Ovary (tissue), 7 donors: ENCODE measurements at regions not wholly inside any gene's neighbourhood (a gene's known extent, or its start where the extent isn't known, plus 50 kb on each side); places are given as distances from the start of the nearest gene placed in this dataset.

Experiments used
- DNase-seq, 5 donors: peaks; one replicate each; pipeline ENCODE4 v3.0.0-alpha.2; 2019 to 2020
- H3K27ac ChIP-seq, 2 donors: fragments of 200-600 bp; one replicate each; pipeline versions ENCODE4 v1.5.1 to v1.8.0; 2019 to 2022
- H3K27me3 ChIP-seq: fragments of 200-600 bp; one replicate; pipeline ENCODE4 v1.8.0; 2022
- H3K36me3 ChIP-seq: fragments of 200-600 bp; sonication (generic); one replicate; pipeline ENCODE4 v1.5.1; 2019
- H3K4me1 ChIP-seq: one replicate; pipeline ENCODE4 v1.8.1; 2013; ENCODE audit warnings: mild to moderate bottlenecking, moderate library complexity; ENCODE audit not compliant: insufficient read depth
- H3K4me3 ChIP-seq: fragments of 200-600 bp; sonication (generic); one replicate; pipeline ENCODE4 v1.5.1; 2017
- H3K9me3 ChIP-seq, 2 donors: fragments of 200-600 bp in 1 of 2; sonication (generic) in 1 of 2; one replicate each; pipeline versions ENCODE4 v1.5.1 to v1.8.1; 2013 to 2019; ENCODE audit warnings: mild to moderate bottlenecking in 1 of 2, moderate library complexity in 1 of 2
- CTCF ChIP-seq, 3 donors: fragments of 450-650 bp in 2 of 3; fragments of 200-600 bp in 1 of 3; IDR thresholded peaks; one replicate each; pipeline versions ENCODE4 v1.5.1 to v1.8.0; 2016 to 2022; ENCODE audit warnings: antibody characterized with exemption in 3 of 3, mild to moderate bottlenecking in 1 of 3
- EP300 ChIP-seq: sonication (generic); formaldehyde crosslinking; IDR thresholded peaks from one replicate; pipeline ENCODE4 v1.6.1; 2017; ENCODE audit warnings: antibody characterized with exemption
- POLR2A ChIP-seq: fragments of 450-650 bp; IDR thresholded peaks from one replicate; pipeline ENCODE4 v1.6.1; 2017; ENCODE audit warnings: antibody characterized with exemption, mild to moderate bottlenecking, moderate library complexity
- WGBS, 3 donors: extraction: QIAGEN DNeasy Blood & Tissue Kit in 1 of 3; methylation state at CpG; one replicate each; pipeline versions ENCODE4 v1.1.5 to v1.1.7; 2013 to 2017; 5-methylcytosine and 5-hydroxymethylcytosine counted together
- intact Hi-C, 4 donors: fragments of 100-400 bp; cut with DNase I; formaldehyde crosslinking; loops; one replicate each; pipeline versions ENCODE4 v1.11.0 to v1.15.1; 2022 to 2023
- donor health status: DM: no; HTN: no; CAD: no; lungs with moderate emphysema.
- donor health status: DM: no; HTN: no; CAD: no.
- donor health status: Bipolar disorder and iron deficiency.
- donor health status: DM: no; HTN: no; CAD: no.
- donor health status: DM: yes; HTN: yes; CAD: no.

DNA sequence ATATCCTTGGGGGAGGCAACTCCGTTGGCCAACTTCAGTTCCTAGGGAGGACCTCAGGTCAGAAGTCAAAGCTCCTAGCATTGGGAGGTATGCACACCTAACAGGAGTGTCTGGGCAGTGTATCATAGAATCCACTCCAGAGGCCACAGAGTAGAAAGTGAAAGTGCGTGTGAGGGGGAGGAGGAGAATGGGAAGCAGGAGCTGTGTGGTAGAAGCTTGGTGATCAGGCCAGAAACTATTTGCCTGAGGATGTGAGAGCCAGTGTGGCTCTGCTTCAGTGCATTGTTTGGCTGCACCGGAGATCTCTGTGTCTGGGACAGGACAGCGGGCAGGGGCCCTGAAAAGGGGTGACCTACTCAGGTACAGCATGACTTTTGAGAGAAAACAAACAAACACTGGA is 557.4 kb upstream of the VSTM2A start:
- H3K4me3 ChIP-seq: no peak overlapping the region
- TF ChIP-seq EP300 (no peak), POLR2A (no peak), CTCF (IDR thresholded peaks at IDR 0.05) (no peak)
- DNase-seq: no peak
- H3K36me3 ChIP-seq: no peaks in the 10 kb centered on the region
- no peaks in the 10 kb centered on the region for H3K27me3 ChIP-seq
- no peaks in the 10 kb centered on the region for H3K4me1 ChIP-seq
- WGBS, 3 donors: 66 to 74% (median 67%) methylated on average over 4 of the region's 4 CpGs
- H3K27ac ChIP-seq: no peak overlapping the region
- intact Hi-C loops: no loop called here
- H3K9me3 ChIP-seq: no peaks in the 10 kb centered on the region

DNA sequence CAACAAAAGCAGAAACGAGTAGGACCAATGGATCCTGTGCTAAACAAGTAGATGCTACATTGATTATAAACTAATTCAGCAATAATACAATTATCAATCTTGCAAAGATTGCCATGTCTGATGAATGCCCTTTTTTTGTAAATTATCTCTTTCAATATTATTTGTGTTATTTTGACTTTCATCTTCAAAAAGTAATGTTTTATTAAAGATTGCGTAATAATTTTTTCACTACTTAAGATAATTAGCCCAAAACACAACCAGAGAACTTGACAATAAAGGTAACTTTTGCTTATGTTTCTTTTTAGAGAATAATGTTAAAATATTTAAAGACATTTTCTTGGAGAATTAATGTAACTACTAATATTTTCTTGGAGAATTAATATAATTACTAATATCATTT is 553.8 kb upstream of the VSTM2A start:
- Histone ChIP-seq H3K27me3 (no peaks in the 10 kb centered on the region), H3K4me3 (no peak overlapping the region), H3K4me1 (no peaks in the 10 kb centered on the region), H3K9me3 (no peaks in the 10 kb centered on the region), H3K36me3 (no peaks in the 10 kb centered on the region), H3K27ac (no peak overlapping the region)
- TF ChIP-seq CTCF (IDR thresholded peaks at IDR 0.05) (no peak), POLR2A (no peak), EP300 (no peak)
- DNase-seq: no peak
- intact Hi-C loops: no loop called here
- 74 to 82% (median 80%) methylated on average over 2 of the region's 2 CpGs for WGBS, 3 donors

DNA sequence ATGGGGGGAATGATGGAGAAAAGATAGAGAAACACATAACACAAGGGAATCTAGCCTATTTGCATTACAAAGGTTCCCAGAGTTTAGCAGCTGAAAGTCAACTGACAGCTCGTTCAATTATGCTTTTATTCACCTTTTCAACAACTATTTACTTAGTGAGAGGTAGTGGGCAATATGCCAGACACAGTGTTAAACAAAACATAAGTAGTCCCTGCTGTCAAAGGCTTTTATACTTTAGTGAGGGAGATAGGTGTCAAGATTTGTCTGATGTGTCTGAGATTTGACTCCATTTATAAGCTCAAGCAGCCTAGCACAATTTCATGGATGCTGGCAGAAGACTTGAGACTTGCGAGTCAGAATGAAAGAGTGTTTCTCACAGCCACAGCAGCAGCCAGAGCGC is 549.0 kb upstream of the VSTM2A start:
- no peaks in the 10 kb centered on the region for H3K4me1 ChIP-seq
- WGBS, 3 donors: 77 to 86% (median 83%) methylated on average over 3 of the region's 3 CpGs
- no peak overlapping the region for H3K27ac ChIP-seq
- H3K9me3 ChIP-seq: no peaks in the 10 kb centered on the region
- no peaks in the 10 kb centered on the region for H3K27me3 ChIP-seq
- intact Hi-C loops: no loop called here
- DNase-seq: no peak
- no peak for TF ChIP-seq POLR2A
- no peak for TF ChIP-seq CTCF (IDR thresholded peaks at IDR 0.05)
- no peak for TF ChIP-seq EP300
- H3K4me3 ChIP-seq: no peak overlapping the region
- no peaks in the 10 kb centered on the region for H3K36me3 ChIP-seq

DNA sequence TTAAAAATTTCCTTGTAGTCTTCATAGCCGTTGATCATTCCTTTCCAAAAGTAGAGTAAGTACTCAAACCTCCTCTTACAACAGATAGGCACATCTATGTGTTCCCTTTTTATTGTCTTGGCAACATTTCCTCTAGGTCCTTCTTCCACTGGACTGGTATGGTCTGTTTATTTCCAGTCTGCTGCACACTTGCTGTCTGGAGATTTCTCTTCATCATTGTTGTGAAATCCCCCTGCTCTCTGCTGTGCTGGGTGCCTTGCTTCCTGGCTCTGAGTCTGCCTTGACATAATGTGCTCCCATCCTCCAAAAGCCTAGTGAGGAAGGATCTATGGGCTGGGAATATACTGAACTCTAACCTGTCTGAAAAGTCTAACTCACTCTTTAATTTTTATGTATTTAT is 545.3 kb upstream of the VSTM2A start:
- 77 to 80% (median 78%) methylated on average over 1 of the region's 1 CpG for WGBS, 3 donors
- no peaks in the 10 kb centered on the region for H3K9me3 ChIP-seq
- DNase-seq: no peak

More for the DNA sequence above, 545.3 kb upstream of the VSTM2A start:
- intact Hi-C loops: no loop called here
- TF ChIP-seq EP300 (no peak), CTCF (IDR thresholded peaks at IDR 0.05) (no peak), POLR2A (no peak)
- Histone ChIP-seq H3K4me1 (no peaks in the 10 kb centered on the region), H3K4me3 (no peak overlapping the region), H3K36me3 (no peaks in the 10 kb centered on the region), H3K27me3 (no peaks in the 10 kb centered on the region), H3K27ac (no peak overlapping the region)
